ENCODE measurements at regions not wholly inside any gene's neighbourhood (a gene's known extent, or its start where the extent isn't known, plus 50 kb on each side); places are given as distances from the start of the nearest gene placed in this dataset.
"Not testable (repeated sequence)": the region's sequence is repeated elsewhere in the genome, so short reads cannot be mapped to it uniquely, and the experiment has no call there.

DNA sequence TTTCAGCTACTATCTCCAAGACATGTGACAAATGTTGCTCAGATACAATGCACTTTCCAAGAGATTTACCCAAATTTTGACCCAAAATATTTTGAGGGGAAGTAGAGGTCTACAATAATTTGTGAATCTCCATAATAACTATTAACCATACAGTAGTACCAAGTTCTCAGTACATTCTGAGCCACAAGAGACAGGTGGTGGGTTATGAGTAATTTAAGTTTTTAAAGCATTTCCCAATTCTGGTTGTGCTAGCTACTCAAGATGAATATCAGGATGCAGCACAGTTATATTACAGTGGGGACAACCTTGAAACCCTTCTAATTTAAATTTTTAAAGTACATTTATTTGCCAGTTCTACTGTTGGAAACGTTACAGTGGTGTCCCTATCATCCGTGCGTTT, 92.2 kb upstream of the MITF start:
- DNase-seq = no peak

DNA sequence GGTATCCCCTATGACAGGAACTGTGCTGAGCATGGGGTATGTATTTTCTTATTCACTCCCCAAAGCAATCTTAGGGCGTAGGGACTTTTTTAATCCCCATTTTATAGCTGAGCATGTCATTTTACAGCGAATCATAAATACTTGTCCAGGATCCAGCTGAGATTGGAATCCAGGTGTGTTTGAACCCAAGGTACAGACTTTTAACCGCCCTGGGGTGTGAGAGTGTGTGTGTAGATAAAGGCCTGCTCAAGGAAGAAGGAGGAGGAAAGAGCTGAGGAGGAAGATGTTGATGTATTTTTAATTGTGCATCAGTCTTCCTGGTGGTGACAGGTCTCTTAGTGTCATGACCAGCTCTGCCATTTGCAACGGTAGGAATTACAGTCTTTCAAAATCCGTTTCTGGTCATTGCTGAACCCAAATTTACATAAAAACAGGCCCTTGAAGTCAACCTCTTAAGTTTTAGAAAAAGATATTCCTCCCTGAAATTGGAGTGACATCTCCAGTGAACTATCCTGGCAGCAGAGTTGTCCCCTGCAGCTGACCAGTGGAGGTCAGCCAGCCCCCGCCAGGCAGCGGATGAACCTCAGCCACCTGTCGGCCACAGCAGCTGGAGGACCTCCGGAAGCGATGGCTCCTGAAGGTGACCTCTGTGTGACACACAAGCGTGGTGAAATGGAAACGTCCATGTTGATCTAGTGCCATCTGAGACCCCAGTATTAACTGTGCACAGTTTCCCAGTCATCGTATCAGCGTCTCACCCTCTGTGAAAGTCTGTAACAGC, 92.8 kb upstream of the MITF start:
- no peak for DNase-seq

DNA sequence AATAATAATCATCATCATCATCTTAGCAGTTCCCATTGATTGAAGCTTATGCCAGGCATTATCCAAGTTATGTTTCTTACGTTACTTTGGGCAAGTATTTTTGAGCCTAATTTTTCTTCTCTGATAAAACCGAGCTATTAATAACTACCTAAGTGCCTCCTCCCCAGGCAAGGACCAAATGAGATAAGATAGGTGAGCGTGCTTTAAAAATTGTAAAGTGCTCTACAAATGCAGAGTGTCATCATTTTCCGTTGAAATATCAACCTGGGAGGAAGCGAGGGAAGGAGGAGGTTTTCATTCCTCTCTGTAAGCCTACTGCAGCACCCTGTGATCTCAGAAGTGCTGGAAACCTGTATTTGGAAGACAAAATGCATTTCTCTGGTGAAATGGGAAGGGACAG, 96.7 kb upstream of the MITF start:
- no peak for DNase-seq

DNA sequence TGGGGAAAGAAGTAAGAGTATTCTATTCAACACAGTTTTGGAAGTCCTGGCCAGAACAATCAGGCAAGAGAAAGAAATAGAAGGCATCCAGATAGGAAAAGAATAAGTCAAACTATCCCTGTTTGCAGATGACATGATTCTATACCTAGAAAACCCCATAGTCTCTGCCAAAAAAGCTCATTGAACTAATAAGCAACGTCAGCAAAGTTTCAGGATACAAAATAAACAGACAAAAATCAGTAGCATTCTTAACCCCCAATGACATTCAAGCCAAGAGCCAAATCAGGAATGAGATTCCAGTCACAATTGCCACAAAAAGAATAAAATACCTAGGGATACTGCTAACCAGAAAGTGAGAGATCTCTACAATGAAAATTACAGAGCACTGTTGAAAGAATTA, 99.4 kb upstream of the MITF start:
- no peak for DNase-seq

DNA sequence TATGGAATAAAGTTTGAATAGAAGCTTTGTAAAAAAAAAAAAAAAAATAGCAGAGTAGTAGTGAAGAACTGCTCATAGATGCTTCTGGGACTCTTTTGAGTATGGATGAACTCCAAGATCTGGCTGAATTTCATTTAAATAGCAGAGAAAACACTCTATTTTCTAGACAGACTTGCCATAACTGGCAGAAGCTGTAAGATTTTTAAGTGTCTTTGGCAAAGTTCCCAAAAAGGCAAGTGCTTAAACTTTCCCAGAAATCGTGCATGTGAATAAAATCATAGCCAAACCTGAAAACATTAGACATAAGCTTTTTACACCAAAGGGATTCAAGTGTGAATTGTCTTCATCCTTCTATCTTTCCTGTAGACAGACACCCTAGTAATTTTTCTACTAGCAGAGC, 110.3 kb upstream of the MITF start:
- no peak for DNase-seq

DNA sequence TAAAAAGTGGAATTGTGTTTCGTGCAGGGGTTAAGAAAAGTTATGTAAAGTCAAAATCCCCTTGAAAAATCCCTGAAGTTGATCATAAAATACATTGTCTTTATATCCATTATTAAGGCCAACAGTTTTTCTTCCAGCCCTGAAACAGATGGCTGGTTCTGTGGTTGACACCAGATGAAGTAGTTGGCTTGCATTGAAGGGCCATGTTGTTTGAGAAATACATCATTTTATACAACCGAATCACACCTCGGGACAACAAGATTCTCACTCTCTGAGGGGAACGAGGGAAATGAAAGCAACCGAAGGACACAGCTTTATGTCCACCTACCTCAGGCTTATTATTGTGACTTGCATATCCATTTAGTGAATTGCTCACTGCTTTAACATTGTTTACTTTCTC, 126.0 kb upstream of the MITF start:
- DNase-seq = no peak

DNA sequence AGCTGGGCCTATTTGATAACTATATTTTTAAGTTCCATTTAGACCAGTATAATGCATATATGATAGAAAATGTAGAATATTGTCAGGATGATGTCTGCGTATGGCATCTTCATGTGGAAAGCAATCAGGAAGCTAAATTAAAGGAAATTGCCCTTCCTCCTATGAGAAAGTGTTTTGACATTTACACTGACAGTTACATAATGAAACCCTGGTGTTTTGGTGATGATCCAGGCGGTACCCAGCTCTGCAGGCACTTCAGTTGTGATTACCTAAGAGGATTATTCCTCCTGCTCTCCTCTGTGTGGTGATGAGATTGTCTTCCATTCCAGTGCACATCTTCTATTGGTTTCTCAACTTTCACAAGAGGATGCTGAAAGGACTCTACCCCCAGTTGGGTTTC, 126.5 kb upstream of the MITF start:
- DNase-seq = no peak

DNA sequence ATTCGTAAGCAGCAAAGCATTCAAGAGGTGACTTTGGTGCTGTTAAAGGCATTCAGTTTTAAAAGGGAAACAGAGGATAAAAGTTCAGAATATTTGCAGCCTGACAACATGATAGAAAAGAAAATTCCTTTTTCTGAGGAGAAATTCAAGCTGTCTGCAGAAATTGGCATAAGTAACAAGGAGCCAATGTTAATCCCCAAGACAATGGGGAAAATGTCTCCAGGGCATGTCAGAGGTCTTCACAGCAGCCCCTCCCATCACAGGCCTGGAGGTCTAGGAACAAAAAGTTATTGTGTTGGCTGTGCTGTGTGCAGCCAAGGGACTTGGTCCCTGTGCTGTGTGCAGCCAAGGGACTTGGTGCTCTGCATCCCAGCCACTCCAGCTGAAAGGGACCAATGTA, 129.7 kb upstream of the MITF start:
- not testable (repeated sequence) for DNase-seq

DNA sequence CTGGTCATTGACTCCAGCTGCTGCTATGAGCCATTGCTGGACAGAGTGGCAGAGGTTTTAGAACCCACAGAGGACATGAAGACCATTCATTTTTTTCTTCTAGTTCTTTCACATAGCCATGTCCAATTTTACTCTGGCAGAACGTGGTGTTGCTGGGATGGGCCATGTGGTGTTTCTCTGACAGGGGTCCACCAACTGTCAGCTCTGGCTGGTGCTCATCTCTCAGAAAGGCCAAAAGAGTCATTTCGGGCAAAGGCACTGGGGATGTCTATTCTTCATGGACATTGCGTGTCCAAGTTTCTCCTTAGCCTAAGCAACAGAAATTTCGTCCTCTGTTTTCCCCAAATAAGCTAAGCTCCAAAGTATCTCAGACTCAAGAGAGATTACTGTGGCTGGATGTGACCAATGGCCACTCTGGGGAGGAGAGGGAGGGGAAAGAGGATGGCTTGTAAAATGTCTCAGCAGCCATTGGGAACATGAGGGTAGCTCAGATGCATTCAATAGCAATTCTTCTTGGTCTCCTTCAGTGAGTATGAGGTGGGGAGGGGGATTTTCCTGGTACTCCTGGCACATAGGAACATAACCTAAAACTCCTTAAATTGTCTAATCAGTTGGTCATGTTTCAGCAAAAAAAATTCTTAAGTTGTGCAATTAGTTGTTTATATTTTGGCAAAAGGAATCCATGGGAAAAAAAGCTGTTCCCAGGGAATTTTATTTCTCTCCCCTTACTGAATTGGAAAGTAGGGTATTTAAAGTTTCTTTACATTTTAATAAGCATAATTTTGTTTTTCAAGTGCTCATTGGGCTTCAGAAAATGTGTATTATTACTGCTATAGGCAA, 131.6 kb upstream of the MITF start:
- DNase-seq = no peak

DNA sequence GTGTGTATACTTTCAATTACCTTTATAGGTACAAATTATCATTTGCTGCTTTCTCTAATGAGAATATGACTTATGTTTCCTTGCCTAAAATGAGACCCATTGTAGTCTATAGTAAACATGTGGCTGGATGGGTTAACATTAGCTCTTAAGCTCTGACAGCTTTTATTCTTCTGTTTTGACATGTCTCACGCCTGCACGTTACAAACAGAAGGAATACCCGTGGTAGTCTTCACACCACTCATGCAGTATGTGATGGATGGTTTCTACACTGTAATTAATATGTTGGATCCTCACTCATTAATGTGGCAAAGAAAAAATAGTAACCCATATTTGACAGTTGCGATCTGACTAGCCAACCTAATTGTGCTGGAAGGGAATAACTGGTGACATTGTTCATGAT, 133.4 kb upstream of the MITF start:
- DNase-seq = no peak

DNA sequence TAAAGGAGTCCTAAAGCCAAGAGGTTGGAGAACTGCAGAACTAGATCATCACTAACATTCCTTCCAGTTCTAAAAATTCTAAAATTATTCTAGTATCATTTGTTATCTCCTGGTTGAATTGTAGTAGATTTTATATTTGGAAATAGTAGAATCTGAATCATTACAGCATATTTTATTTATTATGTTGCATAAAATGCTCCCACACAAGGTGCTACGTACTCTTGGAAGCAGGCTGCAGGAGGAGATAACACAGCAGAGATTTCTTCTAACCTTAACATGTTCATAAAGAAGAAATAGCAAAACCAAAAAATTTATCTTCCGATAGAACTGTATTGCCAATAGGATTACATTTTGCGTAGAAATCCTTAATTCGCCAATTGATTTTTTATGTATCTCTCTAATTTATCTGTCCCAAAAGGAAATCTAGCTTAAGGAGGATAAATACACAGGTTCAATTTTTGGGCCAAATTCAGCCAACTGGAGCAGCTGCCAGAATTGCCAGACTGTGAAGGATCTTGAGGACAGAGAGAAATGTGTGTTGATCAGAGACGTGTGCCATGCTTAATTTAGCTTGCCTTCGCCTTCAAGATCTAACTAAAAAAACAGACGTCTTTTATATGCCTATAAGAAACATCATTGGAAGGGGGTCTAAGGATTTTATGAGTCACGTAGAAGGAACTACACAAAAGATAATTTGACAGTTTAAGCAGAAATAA, 134.4 kb upstream of the MITF start:
- no peak for DNase-seq

DNA sequence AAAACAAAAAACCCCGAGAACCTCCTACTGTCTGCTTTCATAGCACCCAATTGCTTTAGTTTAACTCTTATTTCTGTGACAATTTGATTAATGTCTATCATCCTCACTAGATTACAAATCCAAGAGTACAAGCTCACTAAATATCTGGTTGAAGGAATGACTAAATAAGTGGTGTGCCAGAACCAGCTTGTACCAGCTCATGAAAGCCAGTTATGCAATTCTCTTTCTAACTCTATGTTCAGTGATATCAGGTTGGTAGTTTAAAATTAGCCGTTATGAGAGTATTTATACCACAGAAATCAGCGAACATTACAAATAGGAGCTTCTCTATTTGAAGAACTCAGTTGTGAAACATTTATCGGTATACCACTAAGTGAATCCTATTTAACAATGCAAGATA, 137.2 kb upstream of the MITF start:
- no peak for DNase-seq

DNA sequence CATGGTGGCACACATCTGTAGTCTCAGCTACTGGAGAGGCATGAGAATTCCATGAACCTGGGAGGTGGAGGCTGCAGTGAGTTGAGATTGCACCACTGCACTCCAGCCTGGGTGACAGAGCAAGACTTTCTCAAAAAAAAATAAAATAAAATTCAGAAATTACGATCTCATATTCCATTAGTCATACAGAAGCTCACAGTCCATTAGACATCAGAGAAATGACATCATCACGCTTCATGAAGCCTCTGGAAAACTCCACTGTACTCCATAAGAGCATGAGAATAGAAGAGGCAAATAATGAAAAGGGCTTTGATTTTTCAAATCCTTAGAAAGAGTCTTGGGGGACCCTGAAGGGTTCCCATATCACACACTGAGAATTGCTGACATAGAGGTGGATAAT, 145.0 kb upstream of the MITF start:
- no peak for DNase-seq

DNA sequence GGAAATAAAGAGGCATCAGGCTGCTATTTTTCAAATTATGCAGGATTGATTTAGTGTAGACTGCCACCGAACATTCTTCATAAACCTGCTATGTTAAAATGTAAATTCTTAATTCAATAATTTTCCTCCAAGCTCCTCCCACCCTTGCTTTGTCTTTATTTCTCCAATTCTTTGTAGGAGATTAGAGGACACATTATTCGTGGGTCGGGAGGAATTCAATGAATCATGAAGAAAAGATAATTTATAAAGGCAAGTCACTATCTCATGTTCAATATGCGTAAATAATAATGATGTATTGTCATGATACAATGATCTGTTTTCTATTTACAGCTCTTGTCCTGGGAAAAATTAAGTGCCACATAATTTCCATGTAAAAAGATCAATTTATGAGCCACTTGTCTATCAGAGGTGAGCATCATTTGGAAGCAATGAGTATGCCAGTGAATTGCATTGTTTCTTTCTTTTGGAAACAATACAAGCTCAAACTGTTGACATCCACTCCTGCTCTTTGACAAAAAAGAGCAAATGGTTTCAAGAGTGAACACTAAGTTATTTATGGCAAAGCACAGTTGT, 148.0 kb upstream of the MITF start:
- DNase-seq = no peak

DNA sequence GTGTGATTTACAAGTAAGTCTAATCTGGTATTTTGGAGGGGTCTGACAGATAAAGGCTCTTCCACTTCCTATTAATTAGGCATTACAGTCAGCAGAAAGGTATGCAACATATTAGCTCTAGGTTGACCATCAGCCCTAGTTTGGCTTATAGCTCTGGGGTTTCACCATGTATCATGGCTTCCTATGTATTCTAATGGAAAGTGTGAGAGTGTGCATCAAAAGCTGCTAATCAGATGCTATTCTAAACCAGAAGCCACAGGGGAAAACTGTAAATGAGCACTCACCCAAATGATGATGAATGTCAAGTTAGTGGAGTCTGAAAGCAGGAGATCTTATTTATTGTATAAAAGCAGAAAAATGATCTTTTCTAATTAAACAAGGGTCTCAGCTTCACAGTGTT, 149.2 kb upstream of the MITF start:
- no peak for DNase-seq

DNA sequence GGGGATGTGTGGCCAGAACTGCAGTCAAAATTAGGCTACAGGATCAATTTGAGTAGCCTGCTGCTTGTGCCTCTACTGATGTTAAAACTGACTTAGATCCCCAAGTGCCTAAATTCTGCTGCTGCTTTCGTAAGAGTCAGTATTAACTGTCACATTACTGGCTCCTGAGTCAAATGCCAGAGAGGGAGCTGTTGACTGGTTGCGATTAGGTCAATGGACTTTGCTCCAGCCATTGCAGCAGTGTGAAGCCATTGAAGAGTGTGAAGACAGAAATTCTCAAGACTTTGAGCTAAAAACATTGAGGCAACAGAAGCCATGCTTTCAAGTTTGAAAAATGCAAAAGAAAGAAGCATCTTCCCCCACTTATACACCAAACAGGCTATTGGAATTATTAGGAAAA, 151.1 kb upstream of the MITF start:
- no peak for DNase-seq

DNA sequence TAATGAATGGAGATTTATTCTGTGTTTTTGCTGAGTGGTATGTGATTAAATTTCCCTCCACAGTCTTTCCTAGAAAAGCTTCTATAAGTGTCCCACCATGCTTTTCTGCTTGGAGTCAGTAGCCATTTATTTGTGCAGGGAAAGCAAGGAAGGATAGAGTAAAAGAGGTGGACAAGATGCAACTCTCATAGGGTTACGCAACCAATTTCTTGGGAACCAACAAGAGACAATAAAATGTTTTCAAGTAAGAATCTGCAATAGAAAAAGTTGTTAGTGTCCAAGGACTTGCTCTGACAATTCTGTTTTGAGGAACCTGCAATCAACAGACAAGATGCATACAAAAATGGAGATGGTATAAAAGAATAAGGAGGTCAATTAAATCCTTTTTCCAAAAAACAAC, 153.8 kb upstream of the MITF start:
- DNase-seq = no peak

DNA sequence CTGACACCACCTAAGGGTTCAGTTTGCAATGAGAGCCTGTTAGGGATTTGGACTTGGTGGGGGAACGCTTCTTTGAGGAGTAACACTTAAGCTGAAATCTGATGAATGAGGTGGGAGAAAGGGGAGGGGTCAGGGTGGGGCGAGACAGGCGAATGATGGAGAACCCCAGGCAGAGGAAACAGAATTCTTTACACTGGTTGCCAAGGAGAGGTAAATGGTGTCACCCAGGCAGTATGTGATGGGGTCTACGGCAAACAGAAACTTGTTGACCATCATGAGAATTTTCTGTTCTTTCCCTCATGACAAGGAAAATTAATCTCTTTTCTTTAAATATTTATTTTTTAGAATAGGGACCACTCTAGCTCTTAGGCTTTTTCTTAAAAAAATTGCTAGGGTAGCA, 157.2 kb upstream of the MITF start:
- DNase-seq = no peak

DNA sequence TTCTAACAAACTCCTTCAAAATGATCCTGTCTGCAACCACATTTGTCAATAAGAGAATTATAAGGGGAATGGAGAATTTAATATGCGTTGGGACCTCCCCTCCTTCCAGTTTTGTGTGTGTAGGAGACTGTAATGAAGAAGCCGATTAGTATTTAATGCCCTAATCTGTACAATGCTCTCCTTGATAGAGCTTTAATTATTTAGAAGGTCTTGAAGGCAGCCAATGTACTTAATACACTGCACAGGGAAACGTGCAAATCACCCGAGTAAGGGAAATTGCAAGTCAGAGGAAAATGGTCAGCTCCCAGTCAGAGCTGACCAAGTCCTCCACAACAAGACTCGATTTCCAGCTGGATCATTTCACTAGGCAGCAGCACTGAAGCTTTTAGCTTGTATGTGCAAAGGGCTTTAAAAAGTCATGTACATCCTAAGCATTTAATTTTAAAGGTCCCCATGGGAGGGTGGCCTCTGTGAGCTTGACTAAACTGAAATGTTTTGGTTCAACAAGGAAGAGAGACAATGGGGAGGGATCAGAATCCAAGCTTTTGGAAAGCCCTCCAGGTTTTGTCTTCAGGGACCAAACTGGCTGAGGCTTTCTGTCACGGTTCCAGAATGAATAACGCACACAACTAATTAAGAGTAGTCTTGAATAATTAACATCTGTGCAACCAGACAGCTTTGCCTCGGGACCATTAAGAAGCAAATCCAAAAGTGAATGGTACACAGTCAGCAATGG, 159.8 kb upstream of the MITF start:
- DNase-seq = no peak

DNA sequence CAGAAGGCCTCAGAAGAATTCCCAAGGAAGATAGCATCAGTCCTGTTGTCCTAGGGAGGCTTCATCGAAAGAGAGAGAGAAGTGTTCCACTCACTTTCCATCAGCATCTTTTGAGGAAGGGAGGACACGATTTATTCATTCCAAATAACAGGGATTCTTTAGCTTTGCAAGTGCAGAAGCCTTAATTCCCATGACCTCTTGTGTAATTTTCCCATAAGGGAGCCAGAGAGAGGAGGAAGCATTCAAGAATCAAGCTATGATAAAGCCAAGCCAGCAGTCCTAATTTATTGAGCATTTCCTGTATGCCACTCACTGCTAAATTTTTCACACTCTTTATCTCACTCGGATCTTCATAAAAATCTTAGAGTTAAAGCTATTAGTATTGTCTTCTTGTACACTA, 169.7 kb upstream of the MITF start:
- DNase-seq = no peak

DNA sequence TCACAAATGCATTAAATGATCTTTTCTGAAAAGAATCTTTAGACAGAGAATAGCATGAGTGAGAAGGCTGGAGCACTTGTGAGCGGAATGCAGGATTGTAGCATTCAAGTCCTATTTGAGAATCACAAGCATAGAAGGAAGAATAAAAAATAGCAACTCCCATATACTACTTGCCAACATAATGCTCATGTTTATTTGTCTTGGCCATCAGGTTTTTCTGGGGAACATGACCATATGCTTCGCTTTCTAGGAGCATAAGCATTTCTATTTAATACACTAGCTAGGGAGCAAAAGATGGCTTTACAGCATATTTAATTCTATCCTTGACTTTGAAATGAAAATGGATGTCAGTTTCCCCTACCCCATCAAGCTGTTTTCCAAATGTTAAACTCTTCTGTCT, 170.3 kb upstream of the MITF start:
- DNase-seq = no peak

DNA sequence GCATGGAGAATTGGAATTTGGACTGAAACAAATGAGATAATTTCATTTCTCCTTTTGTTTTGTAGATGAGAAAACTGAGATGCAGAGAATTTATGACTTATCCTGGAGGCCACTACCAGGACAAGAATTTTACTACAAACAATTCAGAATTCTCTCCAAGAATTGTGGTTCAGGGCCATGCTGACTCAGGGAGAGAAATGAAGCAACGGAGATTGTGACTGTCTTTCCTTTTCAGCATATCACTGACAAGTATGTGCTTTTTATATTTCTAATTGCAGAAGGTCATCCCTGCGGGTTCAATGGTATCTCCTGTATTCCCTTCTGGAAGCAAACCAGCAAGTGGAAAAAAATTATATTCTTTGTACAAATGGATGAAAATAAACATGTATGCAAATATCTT, 170.8 kb upstream of the MITF start:
- DNase-seq = no peak

DNA sequence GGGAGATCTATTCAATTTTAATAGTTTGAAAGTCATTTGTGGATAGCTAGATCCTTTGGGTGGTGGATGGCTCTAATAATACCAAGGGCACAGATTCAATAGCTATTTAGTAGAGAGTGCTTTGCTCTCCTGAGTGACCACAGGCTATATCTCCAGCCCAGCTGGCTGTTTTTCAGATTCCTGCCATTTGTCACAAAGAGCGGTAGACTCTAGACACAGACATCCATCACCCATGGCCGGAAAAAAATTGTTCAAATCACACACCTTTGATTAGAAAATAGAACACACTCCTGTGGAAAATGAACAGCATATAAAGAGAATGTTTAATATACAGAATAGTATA, 171.6 kb upstream of the MITF start:
- no peak for DNase-seq

Data from NCI-H2029 (cell line).